SK-N-SH treated with all-trans-retinoic acid at 6 μM for 48 hours (cell line): ENCODE measurements at regions not wholly inside any gene's neighbourhood (a gene's known extent, or its start where the extent isn't known, plus 50 kb on each side); places are given as distances from the start of the nearest gene placed in this dataset.
"Not testable (repeated sequence)": the region's sequence is repeated elsewhere in the genome, so short reads cannot be mapped to it uniquely, and the experiment has no call there.

Source experiments
- ATAC-seq: fragments of 200-7000 bp; cut with Tn5 transposase; 3 replicates; pipeline ENCODE4 v1.9.1; 2020; ENCODE audit warnings: mild to moderate bottlenecking, moderate library complexity
- ARNTL ChIP-seq: fragments of 450-650 bp; formaldehyde crosslinking; IDR thresholded peaks from 2 replicates; pipeline ENCODE4 v1.5.0; 2020; ENCODE audit warnings: low read depth, mild to moderate bottlenecking, moderate library complexity, borderline replicate concordance
- BACH2 ChIP-seq: fragments of 250-450 bp; sonication (Bioruptor Pico); IDR thresholded peaks from 2 replicates; pipeline ENCODE4 v1.9.0; 2021; ENCODE audit warnings: mild to moderate bottlenecking, borderline replicate concordance
- CREB5 ChIP-seq: fragments of 250-450 bp; sonication (Bioruptor Pico); IDR thresholded peaks from 2 replicates; pipeline ENCODE4 v1.5.1; 2020; ENCODE audit warnings: low read depth, mild to moderate bottlenecking, moderate library complexity
- CSDC2 ChIP-seq: fragments of 250-450 bp; sonication (Bioruptor Pico); IDR thresholded peaks from 2 replicates; pipeline ENCODE4 v1.5.0; 2020; ENCODE audit warnings: mild to moderate bottlenecking, moderate library complexity
- CSRNP3 ChIP-seq: fragments of 250-450 bp; sonication (Bioruptor Pico); IDR thresholded peaks from 2 replicates; pipeline ENCODE4 v1.5.1; 2021; ENCODE audit warnings: mild to moderate bottlenecking, moderate library complexity
- ESRRG ChIP-seq: fragments of 250-450 bp; sonication (Bioruptor Pico); IDR thresholded peaks from 2 replicates; pipeline ENCODE4 v1.6.1; 2021; ENCODE audit warnings: mild to moderate bottlenecking
- GLIS3 ChIP-seq: fragments of 250-450 bp; sonication (Bioruptor Pico); IDR thresholded peaks from 2 replicates; pipeline ENCODE4 v1.5.0; 2020; ENCODE audit warnings: mild to moderate bottlenecking, moderate library complexity
- PATZ1 ChIP-seq: fragments of 250-450 bp; sonication (Bioruptor Pico); IDR thresholded peaks from 2 replicates; pipeline ENCODE4 v1.8.0; 2020; ENCODE audit warnings: mild to moderate bottlenecking, moderate library complexity, borderline replicate concordance
- POU6F1 ChIP-seq: fragments of 250-450 bp; sonication (Bioruptor Pico); IDR thresholded peaks from 2 replicates; pipeline ENCODE4 v1.8.0; 2021; ENCODE audit warnings: low read depth, mild to moderate bottlenecking, moderate library complexity, borderline replicate concordance
- PPARA ChIP-seq: fragments of 250-450 bp; sonication (Bioruptor Pico); IDR thresholded peaks from 2 replicates; pipeline ENCODE4 v1.5.0; 2020; ENCODE audit warnings: mild to moderate bottlenecking, borderline replicate concordance
- RARB ChIP-seq: fragments of 250-450 bp; sonication (Bioruptor Pico); IDR thresholded peaks from 2 replicates; pipeline ENCODE4 v1.8.0; 2021; ENCODE audit warnings: mild to moderate bottlenecking, moderate library complexity
- SNAI2 ChIP-seq: fragments of 250-450 bp; sonication (Bioruptor Pico); IDR thresholded peaks from 2 replicates; pipeline ENCODE4 v1.5.0; 2020; ENCODE audit warnings: mild to moderate bottlenecking, moderate library complexity
- TCF4 ChIP-seq: fragments of 250-450 bp; sonication (Bioruptor Pico); IDR thresholded peaks from 2 replicates; pipeline ENCODE4 v1.8.0; 2021; ENCODE audit warnings: mild to moderate bottlenecking, moderate library complexity, borderline replicate concordance
- TOX ChIP-seq: fragments of 250-450 bp; sonication (Bioruptor Pico); IDR thresholded peaks from 2 replicates; pipeline ENCODE4 v1.8.0; 2021; ENCODE audit warnings: mild to moderate bottlenecking, moderate library complexity, borderline replicate concordance
- TSHZ2 ChIP-seq: fragments of 250-450 bp; sonication (Bioruptor Pico); IDR thresholded peaks from 2 replicates; pipeline ENCODE4 v1.5.0; 2020; ENCODE audit warnings: mild to moderate bottlenecking, moderate library complexity
- ZC3H10 ChIP-seq: fragments of 250-450 bp; sonication (Bioruptor Pico); IDR thresholded peaks from 2 replicates; pipeline ENCODE4 v1.5.1; 2021; ENCODE audit warnings: mild to moderate bottlenecking, moderate library complexity
- ZFP3 ChIP-seq: fragments of 250-450 bp; sonication (Bioruptor Pico); IDR thresholded peaks from 2 replicates; pipeline ENCODE4 v1.5.0; 2020; ENCODE audit warnings: mild to moderate bottlenecking, moderate library complexity
- ZFP30 ChIP-seq: fragments of 450-650 bp; formaldehyde crosslinking; IDR thresholded peaks from 2 replicates; pipeline ENCODE4 v1.5.0; 2022; ENCODE audit warnings: mild to moderate bottlenecking, moderate library complexity
- ZNF565 ChIP-seq: fragments of 450-650 bp; formaldehyde crosslinking; conservative IDR thresholded peaks from 2 replicates; pipeline ENCODE4 v1.5.0; 2020; ENCODE audit warnings: low read depth, mild to moderate bottlenecking, moderate library complexity
- ZNF70 ChIP-seq: fragments of 450-650 bp; formaldehyde crosslinking; IDR thresholded peaks from 2 replicates; pipeline ENCODE4 v1.5.0; 2020; ENCODE audit warnings: mild to moderate bottlenecking, moderate library complexity
- ZNF8 ChIP-seq: fragments of 450-650 bp; formaldehyde crosslinking; IDR thresholded peaks from 2 replicates; pipeline ENCODE4 v1.5.0; 2020; ENCODE audit warnings: mild to moderate bottlenecking, moderate library complexity

- TF ChIP-seq ARNTL (no peak), TCF4 (CRISPR knock-in tag) (no peak), POU6F1 (no peak), ZC3H10 (CRISPR knock-in tag) (no peak), RARB (CRISPR knock-in tag) (no peak)
- TF ChIP-seq, all 23 proteins: peak for 0
- no peak for ATAC-seq
Measured at GRCh38 chr5:85576666-85577065, 1041.1 kb upstream of the COX7C start.

GRCh38 chr5:85587806-85588205 is 1029.9 kb upstream of the COX7C start:
- ATAC-seq = not testable (repeated sequence)

GRCh38 chr5:85588268-85588667 is 1029.5 kb upstream of the COX7C start:
- ATAC-seq = not testable (repeated sequence)

DNA sequence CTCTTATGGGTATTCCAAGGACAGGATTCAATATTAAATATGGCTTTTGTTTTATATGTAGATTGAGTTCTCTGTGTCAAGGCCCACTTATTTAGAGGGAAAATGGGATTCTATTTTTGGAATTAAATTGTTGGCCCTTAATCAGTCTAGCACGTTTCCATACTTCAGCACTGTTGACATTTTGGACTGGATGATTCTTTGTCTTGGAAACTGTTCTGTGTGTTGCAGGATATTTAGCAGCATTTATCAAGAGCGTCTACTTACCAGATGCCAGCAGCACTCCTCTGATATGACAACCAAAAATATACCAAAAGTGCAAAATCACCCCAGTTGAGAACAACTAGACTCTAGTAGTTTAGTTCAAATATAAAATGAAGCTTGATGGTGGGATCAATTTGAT is 1027.0 kb upstream of the COX7C start:
- ATAC-seq = no peak
- TF ChIP-seq TCF4 (CRISPR knock-in tag) (no peak), CSRNP3 (CRISPR knock-in tag) (no peak), ZNF8 (CRISPR knock-in tag) (no peak), TOX (no peak), POU6F1 (no peak), ZNF70 (CRISPR knock-in tag) (no peak), CREB5 (no peak), RARB (CRISPR knock-in tag) (no peak)
- TF ChIP-seq, all 23 proteins: peak for 0

- no peak for ATAC-seq
- no peak for TF ChIP-seq ZFP3 (CRISPR knock-in tag)
- no peak for TF ChIP-seq TOX
- TF ChIP-seq ARNTL = no peak
- no peak for TF ChIP-seq ZFP30 (CRISPR knock-in tag)
- no peak for TF ChIP-seq RARB (CRISPR knock-in tag)
- TF ChIP-seq SNAI2 (CRISPR knock-in tag) = no peak
- TF ChIP-seq TSHZ2 (CRISPR knock-in tag) = no peak
- no peak for TF ChIP-seq ESRRG (CRISPR knock-in tag)
- TF ChIP-seq CSDC2 (CRISPR knock-in tag) = no peak
- TF ChIP-seq BACH2 (CRISPR knock-in tag) = no peak
- no peak for TF ChIP-seq TCF4 (CRISPR knock-in tag)
- no peak for TF ChIP-seq ZC3H10 (CRISPR knock-in tag)
- no peak for TF ChIP-seq GLIS3
- no peak for TF ChIP-seq ZNF8 (CRISPR knock-in tag)
- TF ChIP-seq POU6F1 = no peak
- no peak for TF ChIP-seq ZNF565 (CRISPR knock-in tag)
- no peak for TF ChIP-seq PPARA (CRISPR knock-in tag)
- no peak for TF ChIP-seq CREB5
- no peak for TF ChIP-seq PATZ1
Measured at GRCh38 chr5:85591311-85591710, 1026.4 kb upstream of the COX7C start.
